Activated CD4-positive, alpha-beta memory T cell treated with anti-CD3 and anti-CD28 coated beads, Interleukin-2, amount 10 ng/mL, durations not matched to agents 7 days and 5 days (primary cell): ENCODE measurements at regions not wholly inside any gene's neighbourhood (a gene's known extent, or its start where the extent isn't known, plus 50 kb on each side); places are given as distances from the start of the nearest gene placed in this dataset.
"Not testable (repeated sequence)": the region's sequence is repeated elsewhere in the genome, so short reads cannot be mapped to it uniquely, and the experiment has no call there.

Experiments
- CTCF ChIA-PET: fragments of 350-600 bp; sonication (Branson Sonifier 250); formaldehyde crosslinking; loops from one replicate; lab custom pipeline; 2021; ENCODE audit warnings: antibody characterized with exemption, inconsistent platforms; lab: Charles Lee
- POLR2A ChIA-PET: fragments of 350-600 bp; sonication (Branson Sonifier 250); formaldehyde crosslinking; loops from one replicate; lab custom pipeline; 2021; ENCODE audit warnings: antibody characterized with exemption; lab: Charles Lee
- DNase-seq: peaks from one replicate; pipeline ENCODE4 v3.0.0-alpha.2; 2020
- H3K27ac Mint-ChIP-seq: one replicate; pipeline ENCODE4 v1.8.0; 2021; ENCODE audit warnings: mild to moderate bottlenecking, mixed read lengths
- H3K27me3 Mint-ChIP-seq: one replicate; pipeline ENCODE4 v1.8.0; 2021; ENCODE audit warnings: mixed read lengths
- H3K36me3 Mint-ChIP-seq: one replicate; pipeline ENCODE4 v1.8.0; 2021; ENCODE audit warnings: low read depth, mixed read lengths
- H3K4me1 Mint-ChIP-seq: one replicate; pipeline ENCODE4 v1.8.0; 2021; ENCODE audit warnings: mixed read lengths
- H3K4me3 Mint-ChIP-seq: one replicate; pipeline ENCODE4 v1.8.0; 2021; ENCODE audit warnings: mild to moderate bottlenecking, mixed read lengths
- H3K9me3 Mint-ChIP-seq: one replicate; pipeline ENCODE4 v1.8.0; 2021; ENCODE audit warnings: mixed read lengths

DNA sequence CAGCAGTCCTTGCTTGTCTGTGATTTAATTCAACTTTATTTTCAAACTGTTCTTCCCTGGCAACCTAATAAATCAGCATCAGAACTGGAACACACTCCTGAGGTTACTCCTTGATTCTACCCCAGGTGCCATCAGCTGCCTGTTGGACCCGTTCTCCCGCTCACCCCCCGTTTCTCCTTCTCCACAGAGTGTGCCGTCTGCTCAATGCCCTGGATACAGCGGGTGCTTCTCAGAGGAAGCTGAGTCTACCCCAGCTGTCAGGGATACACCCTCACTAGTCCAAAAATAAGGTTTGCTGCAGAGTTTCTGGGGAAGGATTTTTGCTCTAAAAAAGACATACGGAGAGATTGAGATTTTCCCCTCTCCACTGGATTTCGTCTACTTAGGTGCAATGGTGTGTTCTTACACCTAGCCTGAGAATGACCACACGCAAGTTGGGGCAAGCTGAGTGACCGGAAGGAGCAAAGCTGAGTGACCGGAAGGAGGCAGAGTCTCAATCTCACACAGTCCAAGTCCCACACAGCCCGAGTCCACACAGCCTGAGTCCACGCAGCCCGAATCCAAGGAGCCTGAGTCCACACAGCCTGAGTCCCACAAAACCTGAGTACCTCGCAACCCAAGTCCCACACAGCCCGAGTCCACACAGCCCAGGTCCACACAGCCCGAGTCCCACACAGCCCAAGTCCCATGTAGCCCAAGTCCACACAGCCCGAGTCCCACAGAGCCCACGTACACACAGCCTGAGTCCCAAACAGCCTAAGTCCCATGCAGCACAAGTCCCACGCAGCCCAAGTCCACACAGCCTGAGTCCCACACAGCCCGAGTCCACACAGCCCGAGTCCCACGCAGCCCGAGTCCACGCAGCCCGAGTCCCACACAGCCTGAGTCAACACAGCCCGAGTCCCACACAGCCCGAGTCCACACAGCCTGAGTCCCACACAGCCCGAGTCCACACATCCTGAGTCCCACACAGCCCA is 58.6 kb upstream of the DACT2 start:
- Mint-ChIP-seq H3K27ac (no peak overlapping the region), H3K9me3 (peaks cover 15% of the 10 kb centered on the region), H3K36me3 (no peaks in the 10 kb centered on the region), H3K27me3 (no peaks in the 10 kb centered on the region), H3K4me1 (no peaks in the 10 kb centered on the region), H3K4me3 (no peak overlapping the region)
- ChIA-PET POLR2A (no interaction called here), CTCF (no interaction called here)
- DNase-seq, result no peak

- H3K36me3 Mint-ChIP-seq, CTCF ChIA-PET, H3K4me1 Mint-ChIP-seq: not testable (repeated sequence)
Measured at GRCh38 chr6:168379579-168379978, 60.0 kb upstream of the DACT2 start.

GRCh38 chr6:168380166-168380955 is 60.6 kb upstream of the SMOC2 start:
- H3K27ac Mint-ChIP-seq, POLR2A ChIA-PET, H3K4me3 Mint-ChIP-seq, CTCF ChIA-PET, H3K27me3 Mint-ChIP-seq, H3K4me1 Mint-ChIP-seq, DNase-seq, H3K36me3 Mint-ChIP-seq: not testable (repeated sequence)
- peaks cover 20% of the 10 kb centered on the region for H3K9me3 Mint-ChIP-seq

More at GRCh38 chr6:168379579-168379978, 60.0 kb upstream of the DACT2 start:
- H3K4me3 Mint-ChIP-seq, H3K27me3 Mint-ChIP-seq, H3K27ac Mint-ChIP-seq, POLR2A ChIA-PET, DNase-seq: not testable (repeated sequence)
- peaks cover 20% of the 10 kb centered on the region for H3K9me3 Mint-ChIP-seq

DNA sequence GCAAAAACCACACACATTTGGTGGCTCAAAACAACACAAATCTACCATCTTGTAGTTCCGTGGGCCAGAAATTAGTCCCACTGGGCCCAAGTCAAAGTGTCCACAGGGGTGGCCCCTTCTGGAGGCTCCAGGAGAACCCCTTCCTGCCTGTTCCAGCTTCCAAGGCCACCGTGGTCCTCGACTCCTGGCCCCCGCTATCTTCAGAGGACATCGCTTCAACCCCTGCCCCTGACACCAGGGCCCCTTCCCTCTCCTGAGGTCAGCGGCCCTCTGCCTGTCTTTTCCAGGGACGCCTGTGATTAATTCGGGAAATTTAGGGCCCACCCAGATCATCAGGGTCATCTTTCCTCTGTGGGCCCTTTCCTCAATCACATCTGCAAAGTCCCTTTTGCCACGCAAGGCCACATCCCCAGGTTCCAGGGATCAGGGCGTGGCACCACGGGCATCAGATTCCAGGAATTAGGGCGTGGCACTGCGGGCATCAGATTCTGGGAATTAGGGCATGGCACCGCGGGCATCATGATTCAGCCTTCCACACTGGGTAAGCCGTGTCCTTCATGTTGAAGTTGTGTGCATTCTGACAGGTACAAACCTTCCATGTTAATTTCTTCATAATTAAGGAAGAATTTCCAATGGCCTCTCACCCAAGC is 59.9 kb upstream of the SMOC2 start:
- CTCF ChIA-PET, result no interaction called here
- POLR2A ChIA-PET, result no interaction called here
- H3K27me3 Mint-ChIP-seq, result no peaks in the 10 kb centered on the region
- DNase-seq, result no peak
- no peaks in the 10 kb centered on the region for H3K36me3 Mint-ChIP-seq
- H3K4me3 Mint-ChIP-seq, result no peak overlapping the region
- H3K4me1 Mint-ChIP-seq, result no peaks in the 10 kb centered on the region
- H3K27ac Mint-ChIP-seq, result no peak overlapping the region
- H3K9me3 Mint-ChIP-seq, result peaks cover 20% of the 10 kb centered on the region

DNA sequence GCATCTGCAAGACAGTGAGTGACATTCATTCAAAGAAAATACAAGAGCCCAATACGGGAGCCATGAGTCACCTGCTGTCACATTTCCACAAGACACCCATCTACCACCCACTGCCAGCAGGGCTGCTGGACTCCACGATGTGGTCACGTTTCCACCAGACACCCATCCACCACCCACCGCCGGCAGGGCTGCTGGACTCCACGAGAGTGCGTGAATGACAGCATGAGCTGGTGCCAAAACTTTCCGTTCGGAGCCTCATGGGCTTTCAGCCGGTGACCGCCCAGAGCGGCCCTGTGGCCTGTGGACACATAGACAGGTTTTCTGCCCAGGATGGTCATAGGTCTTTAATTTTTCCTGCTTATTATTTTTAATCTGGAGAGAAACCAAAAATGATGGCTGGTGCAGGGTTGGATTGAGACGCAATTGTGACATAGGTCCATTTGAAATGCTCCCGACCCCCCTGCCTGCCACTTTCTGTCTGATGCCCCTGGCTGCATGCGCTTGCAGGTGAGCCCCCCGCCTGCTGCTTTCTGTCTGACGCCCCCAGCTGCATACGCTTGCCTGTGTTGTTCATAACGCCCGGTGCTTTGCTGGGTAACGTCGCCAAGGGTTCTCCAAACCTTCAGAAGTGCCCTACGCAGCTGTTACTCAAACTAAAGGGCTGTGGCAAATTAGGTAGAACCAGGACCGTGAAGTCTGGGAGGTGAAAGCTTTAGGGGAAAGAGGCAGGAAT is 59.1 kb upstream of the SMOC2 start:
- no peak overlapping the region for H3K4me3 Mint-ChIP-seq
- no peaks in the 10 kb centered on the region for H3K4me1 Mint-ChIP-seq
- POLR2A ChIA-PET, result no interaction called here
- no peaks in the 10 kb centered on the region for H3K27me3 Mint-ChIP-seq
- no peak for DNase-seq
- CTCF ChIA-PET, result no interaction called here
- H3K9me3 Mint-ChIP-seq, result peaks cover 20% of the 10 kb centered on the region
- H3K27ac Mint-ChIP-seq, result no peak overlapping the region
- H3K36me3 Mint-ChIP-seq, result no peaks in the 10 kb centered on the region

DNA sequence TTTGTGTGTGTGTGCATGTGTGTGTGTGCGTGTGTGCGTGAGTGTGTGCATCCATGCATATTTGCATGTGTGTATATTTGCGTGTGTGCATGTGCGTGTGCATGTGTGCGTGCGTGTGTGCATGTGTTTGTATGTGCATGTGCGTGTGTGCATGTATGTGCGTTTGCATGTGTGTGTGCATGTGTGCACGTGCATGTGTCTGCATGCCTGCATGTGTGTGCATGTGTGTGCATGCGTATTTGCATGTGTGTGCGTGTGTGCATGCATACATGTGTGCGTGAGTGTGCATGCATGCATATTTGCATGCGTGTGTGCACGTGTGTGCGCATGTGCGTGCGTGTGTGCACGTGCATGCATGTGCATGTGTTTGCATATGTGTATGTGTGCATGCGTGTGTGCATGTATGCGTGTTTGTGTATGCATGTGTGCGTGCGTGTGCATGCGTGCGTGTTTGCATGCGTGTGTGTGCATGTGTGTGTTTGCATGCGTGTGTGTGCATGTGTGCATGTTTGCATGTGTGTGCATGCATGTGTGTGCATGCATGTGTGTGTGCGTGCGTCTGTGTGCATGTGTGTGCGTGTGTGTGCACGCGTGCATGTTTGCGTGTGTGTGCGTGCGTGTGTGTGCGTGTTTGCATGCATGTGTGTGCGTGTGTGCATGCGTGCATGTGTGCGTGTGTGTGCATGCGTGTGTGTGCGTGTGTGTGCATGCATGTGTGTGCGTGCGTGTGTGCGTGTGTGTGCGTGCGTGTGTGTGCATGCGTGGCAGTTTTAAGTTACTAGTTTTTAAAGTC is 57.7 kb upstream of the SMOC2 start:
- POLR2A ChIA-PET, result no interaction called here
- no peak overlapping the region for H3K4me3 Mint-ChIP-seq
- CTCF ChIA-PET, result no interaction called here
- peaks cover 13% of the 10 kb centered on the region for H3K9me3 Mint-ChIP-seq
- no peaks in the 10 kb centered on the region for H3K27me3 Mint-ChIP-seq
- H3K4me1 Mint-ChIP-seq, result no peaks in the 10 kb centered on the region
- no peak for DNase-seq
- no peaks in the 10 kb centered on the region for H3K36me3 Mint-ChIP-seq
- no peak overlapping the region for H3K27ac Mint-ChIP-seq

- POLR2A ChIA-PET, result no interaction called here
- no peaks in the 10 kb centered on the region for H3K36me3 Mint-ChIP-seq
- DNase-seq, result no peak
- no peak overlapping the region for H3K27ac Mint-ChIP-seq
- H3K27me3 Mint-ChIP-seq, result no peaks in the 10 kb centered on the region
- CTCF ChIA-PET, result no interaction called here
- H3K4me3 Mint-ChIP-seq, result no peak overlapping the region
- H3K4me1 Mint-ChIP-seq, result no peaks in the 10 kb centered on the region
- H3K9me3 Mint-ChIP-seq, result peaks cover 13% of the 10 kb centered on the region
Measured at GRCh38 chr6:168384045-168385036, 56.6 kb upstream of the SMOC2 start.

DNA sequence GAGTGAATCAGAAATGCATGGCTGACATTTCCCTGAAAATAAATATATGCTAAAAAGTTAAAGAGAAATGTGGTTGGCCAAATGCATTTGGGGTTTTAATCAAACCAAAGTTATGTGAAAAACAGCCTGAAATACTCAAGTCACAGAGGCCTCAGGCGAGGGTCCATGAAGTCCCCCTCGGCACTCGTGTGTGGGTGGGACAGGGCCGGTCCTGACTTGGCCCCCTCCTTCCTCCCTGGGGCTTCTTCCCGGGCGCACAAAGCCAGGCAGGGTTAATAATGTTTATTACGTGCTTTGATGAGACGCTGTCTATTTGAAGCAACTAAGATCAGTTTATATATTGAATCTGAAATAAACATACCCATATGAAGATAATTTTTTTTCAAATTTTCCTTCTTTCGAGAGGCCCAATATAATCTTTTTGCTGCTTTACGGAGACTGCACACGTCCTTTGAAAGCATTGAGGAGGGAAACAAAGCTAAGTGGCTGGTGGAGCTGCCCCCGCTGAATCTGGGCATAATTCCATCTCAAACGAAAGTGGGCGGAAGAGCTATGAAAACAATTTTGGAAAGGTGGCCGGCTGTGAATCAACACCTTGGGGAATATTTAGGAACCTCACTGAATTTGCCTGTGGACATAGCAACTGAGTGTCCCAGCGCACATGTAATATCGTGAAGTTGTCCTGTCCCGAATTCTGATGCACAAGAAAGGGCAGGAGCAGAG is 55.8 kb upstream of the SMOC2 start:
- POLR2A ChIA-PET, result no interaction called here
- DNase-seq, result no peak
- H3K9me3 Mint-ChIP-seq, result peaks cover 13% of the 10 kb centered on the region
- H3K27ac Mint-ChIP-seq, result no peak overlapping the region
- H3K36me3 Mint-ChIP-seq, result no peaks in the 10 kb centered on the region
- H3K4me3 Mint-ChIP-seq, result no peak overlapping the region
- no peaks in the 10 kb centered on the region for H3K27me3 Mint-ChIP-seq
- no peaks in the 10 kb centered on the region for H3K4me1 Mint-ChIP-seq
- CTCF ChIA-PET, result interaction anchor here (1.3 kb wide), 1 partner anchor 16 kb away, joined by 3 read pairs; no protein-coding TSS in a partner anchor

- no peak overlapping the region for H3K4me3 Mint-ChIP-seq
- ChIA-PET POLR2A (no interaction called here), CTCF (interaction anchor here (1.3 kb wide), 1 partner anchor 16 kb away, joined by 3 read pairs; no protein-coding TSS in a partner anchor)
- H3K27ac Mint-ChIP-seq, result no peak overlapping the region
- no peak for DNase-seq
- peaks cover 13% of the 10 kb centered on the region for H3K9me3 Mint-ChIP-seq
- no peaks in the 10 kb centered on the region for H3K4me1 Mint-ChIP-seq
- H3K36me3 Mint-ChIP-seq, result no peaks in the 10 kb centered on the region
- H3K27me3 Mint-ChIP-seq, result no peaks in the 10 kb centered on the region
Measured at GRCh38 chr6:168385858-168386735, 54.9 kb upstream of the SMOC2 start.

- no peaks in the 10 kb centered on the region for H3K36me3 Mint-ChIP-seq
- no peaks in the 10 kb centered on the region for H3K27me3 Mint-ChIP-seq
- no peaks in the 10 kb centered on the region for H3K4me1 Mint-ChIP-seq
- peaks cover 9% of the 10 kb centered on the region for H3K9me3 Mint-ChIP-seq
- H3K4me3 Mint-ChIP-seq, result no peak overlapping the region
- ChIA-PET CTCF (no interaction called here), POLR2A (no interaction called here)
- H3K27ac Mint-ChIP-seq, result no peak overlapping the region
- no peak for DNase-seq
Measured at GRCh38 chr6:168386973-168387372, 54.0 kb upstream of the SMOC2 start.
